ENCODE measurements at regions not wholly inside any gene's neighbourhood (a gene's known extent, or its start where the extent isn't known, plus 50 kb on each side); places are given as distances from the start of the nearest gene placed in this dataset.
A peak's percentile ranks its signal among the peaks of the same experiment; 100 is the strongest.
"Not testable (repeated sequence)": the region's sequence is repeated elsewhere in the genome, so short reads cannot be mapped to it uniquely, and the experiment has no call there.

GRCh38 chr6:144476286-144476685, 191.2 kb downstream of the UTRN start:
- DNase-seq (ENCODE audit: low read depth), result no peak

- no peak for DNase-seq (ENCODE audit: low read depth)
These were observed 192.3 kb downstream of the UTRN start for GRCh38 chr6:144477396-144477795.

GRCh38 chr6:144477856-144478255, 192.7 kb downstream of the UTRN start:
- DNase-seq (ENCODE audit: low read depth), result no peak

GRCh38 chr6:144478483-144478882, 193.3 kb downstream of the UTRN start:
- DNase-seq (ENCODE audit: low read depth), result no peak

GRCh38 chr6:144479991-144480390, 194.9 kb downstream of the UTRN start:
- DNase-seq (ENCODE audit: low read depth), result no peak

GRCh38 chr6:144480473-144480872, 195.3 kb downstream of the UTRN start:
- no peak for DNase-seq (ENCODE audit: low read depth)

GRCh38 chr6:144481527-144481926, 196.4 kb downstream of the UTRN start:
- no peak for DNase-seq (ENCODE audit: low read depth)

GRCh38 chr6:144482142-144482541, 197.0 kb downstream of the UTRN start:
- peak; percentile 76 for DNase-seq (ENCODE audit: low read depth)

GRCh38 chr6:144485531-144485930, 200.4 kb downstream of the UTRN start:
- DNase-seq (ENCODE audit: low read depth), result no peak

- no peak for DNase-seq (ENCODE audit: low read depth)
These were observed 203.5 kb downstream of the UTRN start for GRCh38 chr6:144488590-144488989.

GRCh38 chr6:144493035-144493910, 208.1 kb downstream of the UTRN start:
- peak; percentile 4 for DNase-seq (ENCODE audit: low read depth)

GRCh38 chr6:144495076-144495475, 209.9 kb downstream of the UTRN start:
- not testable (repeated sequence) for DNase-seq (ENCODE audit: low read depth)

- DNase-seq (ENCODE audit: low read depth), result no peak
These were observed 212.5 kb downstream of the UTRN start for GRCh38 chr6:144497650-144498049.

- DNase-seq (ENCODE audit: low read depth), result no peak
These were observed 215.8 kb downstream of the UTRN start for GRCh38 chr6:144500892-144501291.

- DNase-seq (ENCODE audit: low read depth), result not testable (repeated sequence)
These were observed 220.1 kb downstream of the UTRN start for GRCh38 chr6:144505214-144505613.

GRCh38 chr6:144506051-144506450, 220.9 kb downstream of the UTRN start:
- not testable (repeated sequence) for DNase-seq (ENCODE audit: low read depth)

- DNase-seq (ENCODE audit: low read depth), result not testable (repeated sequence)
These were observed 222.7 kb downstream of the UTRN start for GRCh38 chr6:144507772-144508312.

- DNase-seq (ENCODE audit: low read depth), result no peak
These were observed 225.7 kb downstream of the UTRN start for GRCh38 chr6:144510859-144511258.

GRCh38 chr6:144515761-144516160, 230.6 kb downstream of the UTRN start:
- peak; percentile 94 for DNase-seq (ENCODE audit: low read depth)

- DNase-seq (ENCODE audit: low read depth), result no peak
These were observed 234.3 kb downstream of the UTRN start for GRCh38 chr6:144519426-144519825.

GRCh38 chr6:144528743-144529425, 243.7 kb downstream of the UTRN start:
- peak; percentile 56 for DNase-seq (ENCODE audit: low read depth)

- no peak for DNase-seq (ENCODE audit: low read depth)
These were observed 245.0 kb downstream of the UTRN start for GRCh38 chr6:144530118-144530517.

- DNase-seq (ENCODE audit: low read depth), result not testable (repeated sequence)
These were observed 247.1 kb downstream of the UTRN start for GRCh38 chr6:144532238-144532637.

All from RPMI7951 (cell line).